Left lung (tissue), 4 donors: ENCODE measurements at regions not wholly inside any gene's neighbourhood (a gene's known extent, or its start where the extent isn't known, plus 50 kb on each side); places are given as distances from the start of the nearest gene placed in this dataset.

ENCODE experiments used
- ATAC-seq: fragments of 200-7000 bp; cut with Tn5 transposase; one replicate; pipeline ENCODE4 v1.9.1; 2020; ENCODE audit warnings: moderate library complexity
- DNase-seq, 4 donors: peaks; one replicate each; pipeline ENCODE4 v3.0.0-alpha.2; 2013 to 2020
- H3K27ac ChIP-seq, 2 donors: fragments of 200-600 bp; sonication (generic) in 1 of 2; one replicate each; pipeline versions ENCODE4 v1.5.0 to v1.8.0; 2020 to 2021
- H3K27me3 ChIP-seq, 2 donors: fragments of 200-600 bp; sonication (generic) in 1 of 2; one replicate each; pipeline versions ENCODE4 v1.5.0 to v1.8.0; 2020 to 2021
- H3K36me3 ChIP-seq, 2 donors: fragments of 200-600 bp; sonication (generic) in 1 of 2; one replicate each; pipeline versions ENCODE4 v1.5.0 to v1.8.0; 2020 to 2021
- H3K4me1 ChIP-seq, 2 donors: fragments of 200-600 bp; one replicate each; pipeline ENCODE4 v1.8.0; 2021
- H3K4me3 ChIP-seq, 2 donors: fragments of 200-600 bp; sonication (generic) in 1 of 2; one replicate each; pipeline versions ENCODE4 v1.5.0 to v1.8.0; 2020 to 2021; ENCODE audit warnings: mild to moderate bottlenecking in 1 of 2
- H3K9me3 ChIP-seq, 2 donors: fragments of 200-600 bp; sonication (generic) in 1 of 2; one replicate each; pipeline versions ENCODE4 v1.5.0 to v1.8.0; 2020 to 2021
- CTCF ChIP-seq, 2 donors: fragments of 200-600 bp; sonication (generic) in 1 of 2; IDR thresholded peaks; one replicate each; pipeline versions ENCODE4 v1.5.0 to v1.8.0; 2021; ENCODE audit warnings: antibody characterized with exemption in 2 of 2
- intact Hi-C, 2 donors: fragments of 100-400 bp; cut with DNase I; formaldehyde crosslinking; loops; one replicate each; pipeline versions ENCODE4 v1.11.2 to v1.14.2; 2022
- donor health status: DM: no; HTN: yes; CAD: no.
- donor health status: DM: no; HTN: no; CAD: no.

GRCh38 chr5:167489202-167489601 is 802.2 kb upstream of the WWC1 start:
- H3K27me3 ChIP-seq = no peaks in the 10 kb centered on the region
- no peak for TF ChIP-seq CTCF (IDR thresholded peaks at IDR 0.05)
- H3K9me3 ChIP-seq = no peaks in the 10 kb centered on the region
- intact Hi-C loops = no loop called here
- H3K4me3 ChIP-seq = no peak overlapping the region
- H3K4me1 ChIP-seq = no peaks in the 10 kb centered on the region
- DNase-seq (no peak), ATAC-seq (no peak)
- no peak overlapping the region for H3K27ac ChIP-seq
- no peaks in the 10 kb centered on the region for H3K36me3 ChIP-seq

- DNase-seq = no peak
- no peaks in the 10 kb centered on the region for H3K36me3 ChIP-seq
- ATAC-seq = no peak
- no peaks in the 10 kb centered on the region for H3K9me3 ChIP-seq
- no peaks in the 10 kb centered on the region for H3K4me1 ChIP-seq
- H3K27ac ChIP-seq = no peak overlapping the region
- no peaks in the 10 kb centered on the region for H3K27me3 ChIP-seq
- no peak overlapping the region for H3K4me3 ChIP-seq
- intact Hi-C loops = no loop called here
- TF ChIP-seq CTCF (IDR thresholded peaks at IDR 0.05) = no peak
These were observed 787.3 kb upstream of the WWC1 start for GRCh38 chr5:167503926-167504720.

- H3K4me1 ChIP-seq = no peaks in the 10 kb centered on the region
- no peak overlapping the region for H3K27ac ChIP-seq
- ATAC-seq (no peak), DNase-seq (no peak)
- H3K27me3 ChIP-seq = no peaks in the 10 kb centered on the region
- no peaks in the 10 kb centered on the region for H3K9me3 ChIP-seq
- no peak overlapping the region for H3K4me3 ChIP-seq
- TF ChIP-seq CTCF (IDR thresholded peaks at IDR 0.05) = no peak
- no peaks in the 10 kb centered on the region for H3K36me3 ChIP-seq
- intact Hi-C loops = no loop called here
These were observed 783.8 kb upstream of the WWC1 start for GRCh38 chr5:167507463-167508233.

- intact Hi-C loops = no loop called here
- Histone ChIP-seq H3K27me3 (no peaks in the 10 kb centered on the region), H3K27ac (no peak overlapping the region), H3K36me3 (no peaks in the 10 kb centered on the region), H3K4me1 (no peaks in the 10 kb centered on the region), H3K9me3 (no peaks in the 10 kb centered on the region), H3K4me3 (no peak overlapping the region)
- no peak for TF ChIP-seq CTCF (IDR thresholded peaks at IDR 0.05)
- ATAC-seq = no peak
- no peak for DNase-seq
These were observed 782.4 kb upstream of the WWC1 start for GRCh38 chr5:167509076-167509475.

GRCh38 chr5:167511276-167511675 is 780.2 kb upstream of the WWC1 start:
- no peaks in the 10 kb centered on the region for H3K36me3 ChIP-seq
- peaks cover 0 to 2% of the 10 kb centered on the region in 2 donors for H3K9me3 ChIP-seq
- no peak for TF ChIP-seq CTCF (IDR thresholded peaks at IDR 0.05)
- no peak overlapping the region for H3K27ac ChIP-seq
- H3K4me3 ChIP-seq = no peak overlapping the region
- no peaks in the 10 kb centered on the region for H3K27me3 ChIP-seq
- intact Hi-C loops = no loop called here
- DNase-seq = no peak
- no peak for ATAC-seq
- H3K4me1 ChIP-seq = no peaks in the 10 kb centered on the region
